H9 (cell line): ENCODE measurements at regions not wholly inside any gene's neighbourhood (a gene's known extent, or its start where the extent isn't known, plus 50 kb on each side); places are given as distances from the start of the nearest gene placed in this dataset.

Experiments used
- DNase-seq: peaks from one replicate; pipeline ENCODE4 v3.0.0-alpha.2; 2017
- H2AFZ ChIP-seq: one replicate; pipeline ENCODE4 v1.6.1; 2013; ENCODE audit warnings: mild to moderate bottlenecking, low read length, control low read depth, moderate library complexity
- H2AK5ac ChIP-seq: 2 replicates; pipeline ENCODE4 v1.6.1; 2013; ENCODE audit warnings: low read length, control low read depth, mixed read lengths; ENCODE audit not compliant: insufficient read length
- H2BK120ac ChIP-seq: one replicate; pipeline ENCODE4 v1.6.1; 2013; ENCODE audit warnings: low read depth, mild to moderate bottlenecking, low read length, control low read depth, inconsistent platforms; ENCODE audit not compliant: poor library complexity, severe bottlenecking
- H2BK12ac ChIP-seq: 2 replicates; pipeline ENCODE4 v1.6.1; 2013; ENCODE audit warnings: low read length, control low read depth, mixed read lengths, low read depth; ENCODE audit not compliant: insufficient read length
- H2BK15ac ChIP-seq: 2 replicates; pipeline ENCODE4 v1.6.1; 2013; ENCODE audit warnings: low read depth, low read length, control low read depth
- H2BK20ac ChIP-seq: one replicate; pipeline ENCODE4 v1.6.1; 2013; ENCODE audit warnings: low read depth, mild to moderate bottlenecking, low read length, control low read depth, inconsistent platforms; ENCODE audit not compliant: poor library complexity, severe bottlenecking
- H2BK5ac ChIP-seq: 2 replicates; pipeline ENCODE4 v1.6.1; 2013; ENCODE audit warnings: low read length, control low read depth, mixed read lengths; ENCODE audit not compliant: insufficient read length
- H3K14ac ChIP-seq: 2 replicates; pipeline ENCODE4 v1.6.1; 2013; ENCODE audit warnings: low read length, control low read depth; ENCODE audit not compliant: insufficient read depth
- H3K18ac ChIP-seq: 2 replicates; pipeline ENCODE4 v1.6.1; 2013; ENCODE audit warnings: low read depth, mild to moderate bottlenecking, mixed read lengths, low read length, control low read depth; ENCODE audit not compliant: insufficient read length
- H3K23ac ChIP-seq: 2 replicates; pipeline ENCODE4 v1.6.1; 2013; ENCODE audit warnings: low read length, control low read depth, mixed read lengths, low read depth; ENCODE audit not compliant: insufficient read length
- H3K23me2 ChIP-seq: 2 replicates; pipeline ENCODE4 v1.6.1; 2013; ENCODE audit warnings: low read depth, mild to moderate bottlenecking, mixed read lengths, low read length, control low read depth; ENCODE audit not compliant: insufficient read length, poor library complexity, severe bottlenecking
- H3K27ac ChIP-seq: 2 replicates; pipeline ENCODE4 v1.5.1; 2013; ENCODE audit warnings: low read length, control low read depth, mixed read lengths, low read depth; ENCODE audit not compliant: insufficient read length
- H3K27me3 ChIP-seq: 2 replicates; pipeline ENCODE4 v1.6.1; 2013; ENCODE audit warnings: low read length, control low read depth, inconsistent platforms; ENCODE audit not compliant: insufficient read depth
- H3K4ac ChIP-seq: 2 replicates; pipeline ENCODE4 v1.6.1; 2013; ENCODE audit warnings: low read depth, mild to moderate bottlenecking, control low read depth, inconsistent platforms, low read length, moderate library complexity
- H3K4me1 ChIP-seq: 2 replicates; pipeline ENCODE4 v1.6.1; 2013; ENCODE audit warnings: low read length, control low read depth, inconsistent platforms; ENCODE audit not compliant: insufficient read depth
- H3K4me2 ChIP-seq: 2 replicates; pipeline ENCODE4 v1.6.1; 2013; ENCODE audit warnings: low read length, control low read depth, mixed read lengths; ENCODE audit not compliant: insufficient read length, insufficient read depth
- H3K56ac ChIP-seq: 2 replicates; pipeline ENCODE4 v1.6.1; 2013; ENCODE audit warnings: low read depth, mild to moderate bottlenecking, mixed read lengths, low read length, control low read depth; ENCODE audit not compliant: insufficient read length
- H3K79me1 ChIP-seq: 2 replicates; pipeline ENCODE4 v1.6.1; 2013; ENCODE audit warnings: low read depth, mild to moderate bottlenecking, moderate library complexity, low read length, control low read depth, inconsistent platforms; ENCODE audit not compliant: insufficient read depth, poor library complexity, severe bottlenecking
- H3K79me2 ChIP-seq: 2 replicates; pipeline ENCODE4 v1.6.1; 2013; ENCODE audit warnings: low read length, control low read depth, inconsistent platforms; ENCODE audit not compliant: insufficient read depth
- H3K9ac ChIP-seq: 2 replicates; pipeline ENCODE4 v1.6.1; 2013; ENCODE audit warnings: low read length, control low read depth, mixed read lengths; ENCODE audit not compliant: insufficient read length; ENCODE audit errors: extremely low read depth
- H3K9me3 ChIP-seq: one replicate; pipeline ENCODE4 v1.6.1; 2013; ENCODE audit warnings: low read depth, low read length, inconsistent platforms; ENCODE audit not compliant: control insufficient read depth
- H3T11ph ChIP-seq: one replicate; pipeline ENCODE4 v1.6.1; 2013; ENCODE audit warnings: mild to moderate bottlenecking, low read length, control low read depth, inconsistent platforms
- H4K20me1 ChIP-seq: one replicate; pipeline ENCODE4 v1.6.1; 2013; ENCODE audit not compliant: control insufficient read depth, insufficient read length, insufficient read depth
- H4K5ac ChIP-seq: 2 replicates; pipeline ENCODE4 v1.6.1; 2013; ENCODE audit warnings: low read depth, mild to moderate bottlenecking, mixed read lengths, low read length, control low read depth; ENCODE audit not compliant: insufficient read length
- H4K8ac ChIP-seq: replicated peaks from 2 replicates; pipeline ENCODE4 v1.6.1; 2013; ENCODE audit warnings: low read length, control low read depth, mixed read lengths, low read depth; ENCODE audit not compliant: insufficient read length
- H4K91ac ChIP-seq: 2 replicates; pipeline ENCODE4 v1.6.1; 2013; ENCODE audit warnings: low read depth, mild to moderate bottlenecking, moderate library complexity, mixed read lengths, low read length, control low read depth; ENCODE audit not compliant: insufficient read length
- H3K27ac Mint-ChIP-seq, 3 experiments: 2 replicates in 2 of 3; 3 replicates in 1 of 3; pipeline ENCODE4 v1.8.0; 2020 to 2021; ENCODE audit warnings: mixed read lengths in 3 of 3, mild to moderate bottlenecking in 1 of 3, moderate library complexity in 1 of 3
- H3K27me3 Mint-ChIP-seq: 2 replicates; pipeline ENCODE4 v1.8.0; 2021; ENCODE audit warnings: low read depth, mild to moderate bottlenecking, moderate library complexity, mixed read lengths
- H3K36me3 Mint-ChIP-seq, 3 experiments: 2 replicates in 2 of 3; 3 replicates in 1 of 3; pipeline ENCODE4 v1.8.0; 2020 to 2021; ENCODE audit warnings: low read depth in 3 of 3, mixed read lengths in 3 of 3; ENCODE audit not compliant: insufficient read depth in 1 of 3
- H3K4me1 Mint-ChIP-seq, 2 experiments: 2 replicates each; pipeline ENCODE4 v1.8.0; 2020; ENCODE audit warnings: mixed read lengths in 2 of 2
- H3K4me3 Mint-ChIP-seq, 2 experiments: 2 replicates in 1 of 2; 3 replicates in 1 of 2; pipeline ENCODE4 v1.8.0; 2020 to 2021; ENCODE audit warnings: mild to moderate bottlenecking in 2 of 2, mixed read lengths in 2 of 2, moderate library complexity in 1 of 2
- H3K9me3 Mint-ChIP-seq, 2 experiments: 2 replicates in 1 of 2; 3 replicates in 1 of 2; pipeline ENCODE4 v1.8.0; 2020; ENCODE audit warnings: mild to moderate bottlenecking in 2 of 2, mixed read lengths in 2 of 2, moderate library complexity in 1 of 2
- CTCF ChIP-seq: fragments of 200-600 bp; sonication (generic); conservative IDR thresholded peaks from 3 replicates; pipeline ENCODE4 v1.8.0; 2021; ENCODE audit warnings: antibody characterized with exemption, mild to moderate bottlenecking
- WGBS: extraction: QIAGEN DNeasy Blood & Tissue Kit; methylation state at CpG from one replicate; pipeline ENCODE4 v1.1.7; 2013; ENCODE audit warnings: missing lambda C conversion rate, low lambda C conversion rate, mixed read lengths; ENCODE audit not compliant: insufficient read length; ENCODE audit errors: extremely low coverage; 5-methylcytosine and 5-hydroxymethylcytosine counted together

- Histone ChIP-seq H3K56ac (no peak overlapping the region), H2BK15ac (no peak overlapping the region), H3K23me2 (no peaks in the 10 kb centered on the region), H3K9ac (no peak overlapping the region), H2AK5ac (no peak overlapping the region), H3K23ac (no peak overlapping the region), H3K4ac (no peak overlapping the region), H3K79me1 (no peaks in the 10 kb centered on the region), H3K4me1 (no peaks in the 10 kb centered on the region), H3K14ac (no peak overlapping the region), H2BK5ac (no peak overlapping the region), H3K9me3 (no peaks in the 10 kb centered on the region), H4K20me1 (no peaks in the 10 kb centered on the region), H2AFZ (no peak overlapping the region), H3K27ac (no peak overlapping the region), H4K8ac (no peak overlapping the region), H2BK120ac (no peak overlapping the region), H2BK12ac (no peak overlapping the region), H3K79me2 (no peaks in the 10 kb centered on the region), H3K18ac (no peak overlapping the region), H2BK20ac (no peak overlapping the region), H3K27me3 (no peaks in the 10 kb centered on the region), H3T11ph (no peak overlapping the region), H3K4me2 (no peak overlapping the region), H4K91ac (no peak overlapping the region), H4K5ac (no peak overlapping the region)
- DNase-seq: no peak
- TF ChIP-seq CTCF: no peak
- Mint-ChIP-seq H3K4me1 (peaks cover 2 to 3% of the 10 kb centered on the region in 2 experiments; a peak in 3 of 4 replicates), H3K27ac (no peak overlapping the region; a peak in 1 of 7 replicates), H3K27me3 (no peaks in the 10 kb centered on the region; the same call in 1 of the 2 replicates), H3K36me3 (no peaks in the 10 kb centered on the region; a peak in 1 of 7 replicates), H3K9me3 (no peaks in the 10 kb centered on the region; a peak in 1 of 5 replicates), H3K4me3 (no peak overlapping the region)
- WGBS: no CpG with 5 or more reads among the region's 2 CpGs
Measured at GRCh38 chr13:30149248-30149647, 158.1 kb downstream of the KATNAL1 start.
